ENCODE measurements at regions not wholly inside any gene's neighbourhood (a gene's known extent, or its start where the extent isn't known, plus 50 kb on each side); places are given as distances from the start of the nearest gene placed in this dataset.

- no peak for DNase-seq (ENCODE audit: extremely low spot score)
- Histone ChIP-seq H3K4me1 (ENCODE audit: insufficient read depth) (no peaks in the 10 kb centered on the region), H3K36me3 (ENCODE audit: insufficient read depth) (no peaks in the 10 kb centered on the region), H3K4me3 (ENCODE audit: low read depth, low read length) (no peak overlapping the region), H3K27ac (ENCODE audit: low read depth) (no peak overlapping the region)
- 85% methylated on average over 1 of the region's 1 CpG for WGBS
Measured at GRCh38 chr18:29313312-29313711, 1136.4 kb upstream of the CDH2 start.

DNA sequence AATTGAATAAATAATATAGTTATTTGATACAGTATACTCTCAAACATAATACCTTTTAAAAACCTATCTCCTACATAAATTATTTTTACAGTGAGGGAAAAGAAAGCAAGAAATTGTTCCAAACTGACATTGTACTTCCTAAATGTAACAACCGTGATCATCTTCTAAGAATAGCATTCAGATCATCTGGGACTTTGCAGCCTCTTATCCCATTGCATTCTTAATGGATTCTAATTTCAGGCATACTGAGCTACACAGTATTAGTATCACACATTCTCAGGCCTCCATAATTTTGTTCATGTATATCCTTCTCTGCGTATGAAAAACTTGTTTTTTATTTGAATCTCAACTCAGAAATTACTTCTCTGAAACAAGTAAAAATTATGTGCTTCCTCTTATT is 1134.7 kb upstream of the CDH2 start:
- WGBS: 73% methylated on average over 2 of the region's 2 CpGs
- H3K36me3 ChIP-seq (ENCODE audit: insufficient read depth): no peaks in the 10 kb centered on the region
- H3K27ac ChIP-seq (ENCODE audit: low read depth): no peak overlapping the region
- H3K4me3 ChIP-seq (ENCODE audit: low read depth, low read length): no peak overlapping the region
- H3K4me1 ChIP-seq (ENCODE audit: insufficient read depth): no peaks in the 10 kb centered on the region
- DNase-seq (ENCODE audit: extremely low spot score): no peak

DNA sequence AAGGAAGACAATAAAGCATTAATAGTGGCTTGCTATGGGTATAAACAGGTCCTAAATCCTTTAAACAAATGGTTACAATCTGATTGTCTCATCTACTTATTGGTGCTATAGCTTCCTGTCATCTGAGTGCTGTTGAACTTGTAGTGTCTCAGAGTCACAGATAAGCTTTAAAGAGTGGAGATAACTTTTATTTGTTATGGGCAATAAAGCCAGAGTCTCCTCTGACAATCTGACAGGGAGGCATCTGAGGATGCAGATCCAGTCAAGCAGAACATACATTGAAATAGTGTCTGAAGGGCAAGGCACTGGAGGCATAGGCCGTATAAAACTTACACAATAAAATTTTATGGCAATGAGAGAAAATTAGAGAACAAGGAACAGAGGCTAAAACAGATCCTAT is 1132.4 kb upstream of the CDH2 start:
- Histone ChIP-seq H3K4me1 (ENCODE audit: insufficient read depth) (no peaks in the 10 kb centered on the region), H3K4me3 (ENCODE audit: low read depth, low read length) (no peak overlapping the region), H3K36me3 (ENCODE audit: insufficient read depth) (no peaks in the 10 kb centered on the region), H3K27ac (ENCODE audit: low read depth) (no peak overlapping the region)
- 22% methylated on average over 1 of the region's 1 CpG for WGBS
- DNase-seq (ENCODE audit: extremely low spot score): no peak

DNA sequence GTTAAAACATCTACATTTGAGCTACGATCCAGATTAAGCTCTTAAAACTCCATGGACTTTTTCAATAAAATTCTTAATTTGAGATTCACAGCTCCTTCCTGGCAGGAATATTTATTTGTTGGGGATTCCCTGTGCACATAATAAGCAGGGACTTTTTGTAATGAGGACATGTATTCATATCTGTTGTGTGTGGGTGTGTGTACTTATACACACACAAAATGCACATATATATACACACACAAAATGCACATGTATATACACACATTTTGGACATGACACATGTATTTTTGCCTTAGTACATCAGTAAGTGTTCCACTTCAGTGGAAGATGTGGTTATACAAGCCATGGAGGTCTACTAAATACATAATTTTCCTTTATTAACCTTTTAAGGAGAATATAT is 1131.1 kb upstream of the CDH2 start:
- no peaks in the 10 kb centered on the region for H3K36me3 ChIP-seq (ENCODE audit: insufficient read depth)
- no peak for DNase-seq (ENCODE audit: extremely low spot score)
- H3K4me3 ChIP-seq (ENCODE audit: low read depth, low read length): no peak overlapping the region
- no peaks in the 10 kb centered on the region for H3K4me1 ChIP-seq (ENCODE audit: insufficient read depth)
- 61% methylated on average over 1 of the region's 1 CpG for WGBS
- H3K27ac ChIP-seq (ENCODE audit: low read depth): no peak overlapping the region

- DNase-seq (ENCODE audit: extremely low spot score): no peak
- Histone ChIP-seq H3K4me3 (ENCODE audit: low read depth, low read length) (no peak overlapping the region), H3K4me1 (ENCODE audit: insufficient read depth) (no peaks in the 10 kb centered on the region), H3K36me3 (ENCODE audit: insufficient read depth) (no peaks in the 10 kb centered on the region), H3K27ac (ENCODE audit: low read depth) (no peak overlapping the region)
- 68% methylated on average over 2 of the region's 2 CpGs for WGBS
Measured at GRCh38 chr18:29307231-29307630, 1130.3 kb upstream of the CDH2 start.

GRCh38 chr18:29305516-29305915 is 1128.6 kb upstream of the CDH2 start:
- Histone ChIP-seq H3K4me3 (ENCODE audit: low read depth, low read length) (no peak overlapping the region), H3K4me1 (ENCODE audit: insufficient read depth) (no peaks in the 10 kb centered on the region), H3K27ac (ENCODE audit: low read depth) (no peak overlapping the region), H3K36me3 (ENCODE audit: insufficient read depth) (no peaks in the 10 kb centered on the region)
- 75% methylated on average over 3 of the region's 3 CpGs for WGBS
- DNase-seq (ENCODE audit: extremely low spot score): no peak

GRCh38 chr18:29301048-29301447 is 1124.1 kb upstream of the CDH2 start:
- no peaks in the 10 kb centered on the region for H3K36me3 ChIP-seq (ENCODE audit: insufficient read depth)
- H3K27ac ChIP-seq (ENCODE audit: low read depth): no peak overlapping the region
- no peaks in the 10 kb centered on the region for H3K4me1 ChIP-seq (ENCODE audit: insufficient read depth)
- no peak overlapping the region for H3K4me3 ChIP-seq (ENCODE audit: low read depth, low read length)
- DNase-seq (ENCODE audit: extremely low spot score): no peak
- 85% methylated on average over 3 of the region's 3 CpGs for WGBS

DNA sequence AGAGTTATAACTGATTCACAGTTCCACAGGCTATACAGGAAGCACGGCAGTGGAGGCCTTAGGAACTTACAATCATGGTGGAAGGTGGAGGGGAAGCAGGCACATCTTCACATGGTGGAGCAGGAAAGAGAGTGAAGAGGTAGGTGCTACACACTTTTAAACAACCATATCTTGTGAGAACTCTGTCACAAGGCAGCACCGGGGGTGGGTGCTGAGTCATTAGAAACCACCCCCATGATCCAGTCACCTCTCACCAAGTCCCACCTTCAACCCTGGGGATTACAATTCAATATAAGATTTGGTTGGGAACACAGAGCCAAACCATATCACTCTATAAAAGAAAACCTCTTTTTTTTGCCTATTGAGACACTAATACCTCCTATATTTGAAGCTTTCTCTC is 1108.5 kb upstream of the CDH2 start:
- Histone ChIP-seq H3K27ac (ENCODE audit: low read depth) (no peak overlapping the region), H3K4me1 (ENCODE audit: insufficient read depth) (no peaks in the 10 kb centered on the region), H3K36me3 (ENCODE audit: insufficient read depth) (no peaks in the 10 kb centered on the region), H3K4me3 (ENCODE audit: low read depth, low read length) (no peak overlapping the region)
- DNase-seq (ENCODE audit: extremely low spot score): no peak
- whole genome bisulfite sequencing: 83% methylated on average over 2 of the region's 2 CpGs

DNA sequence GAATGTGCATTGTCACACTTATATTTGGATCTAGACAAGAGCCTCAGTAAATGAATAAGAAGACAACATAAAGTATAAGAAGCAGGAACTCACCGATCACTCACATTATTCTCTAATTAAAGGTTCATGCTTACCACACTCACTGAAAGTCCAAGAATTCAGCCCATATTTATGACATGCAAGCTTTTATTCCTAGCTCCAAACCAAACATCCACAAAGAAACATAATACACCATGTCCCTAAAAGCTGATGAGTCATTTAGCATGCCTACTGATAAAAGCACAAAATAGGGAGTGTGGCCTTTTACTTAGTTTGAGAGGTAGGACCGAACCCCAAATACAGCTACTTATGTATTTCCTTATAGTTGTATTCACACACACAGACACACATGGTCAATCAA is 1094.6 kb upstream of the CDH2 start:
- H3K36me3 ChIP-seq (ENCODE audit: insufficient read depth): no peaks in the 10 kb centered on the region
- H3K4me3 ChIP-seq (ENCODE audit: low read depth, low read length): no peak overlapping the region
- H3K4me1 ChIP-seq (ENCODE audit: insufficient read depth): no peaks in the 10 kb centered on the region
- no peak overlapping the region for H3K27ac ChIP-seq (ENCODE audit: low read depth)
- WGBS: 91% methylated on average over 2 of the region's 2 CpGs
- DNase-seq (ENCODE audit: extremely low spot score): no peak

- H3K4me3 ChIP-seq (ENCODE audit: low read depth, low read length): no peak overlapping the region
- no peaks in the 10 kb centered on the region for H3K4me1 ChIP-seq (ENCODE audit: insufficient read depth)
- DNase-seq (ENCODE audit: extremely low spot score): no peak
- no peak overlapping the region for H3K27ac ChIP-seq (ENCODE audit: low read depth)
- no peaks in the 10 kb centered on the region for H3K36me3 ChIP-seq (ENCODE audit: insufficient read depth)
- WGBS: 52% methylated on average over 2 of the region's 2 CpGs
Measured at GRCh38 chr18:29259838-29260237, 1082.9 kb upstream of the CDH2 start.

GRCh38 chr18:29254123-29254522 is 1077.2 kb upstream of the CDH2 start:
- WGBS: 93% methylated on average over 2 of the region's 2 CpGs

DNA sequence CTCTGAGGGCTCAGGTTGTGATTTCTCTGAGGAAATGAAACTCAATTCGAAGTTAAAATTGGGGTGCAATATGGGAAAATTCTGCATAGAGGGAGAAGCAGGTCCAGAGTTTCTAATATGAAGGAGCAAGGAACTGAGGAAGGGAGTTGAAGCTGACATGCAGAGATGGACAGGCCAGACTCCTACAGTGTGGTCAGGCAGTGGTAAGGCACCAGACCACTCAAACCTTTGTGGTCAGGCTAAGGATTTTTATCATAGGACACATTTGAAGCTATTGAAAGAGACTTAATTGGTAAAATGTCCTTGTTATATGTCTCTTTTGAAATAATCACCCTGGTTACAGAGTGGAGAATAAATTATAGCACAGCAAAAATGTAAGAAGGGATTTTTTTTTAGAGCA is 1074.8 kb upstream of the CDH2 start:
- Histone ChIP-seq H3K36me3 (ENCODE audit: insufficient read depth) (no peaks in the 10 kb centered on the region), H3K27ac (ENCODE audit: low read depth) (no peak overlapping the region), H3K4me3 (ENCODE audit: low read depth, low read length) (no peak overlapping the region), H3K4me1 (ENCODE audit: insufficient read depth) (no peaks in the 10 kb centered on the region)
- WGBS: 67% methylated on average over 1 of the region's 1 CpG
- DNase-seq (ENCODE audit: extremely low spot score): no peak

More at GRCh38 chr18:29254123-29254522, 1077.2 kb upstream of the CDH2 start:
- Histone ChIP-seq H3K36me3 (ENCODE audit: insufficient read depth) (no peaks in the 10 kb centered on the region), H3K4me3 (ENCODE audit: low read depth, low read length) (no peak overlapping the region), H3K4me1 (ENCODE audit: insufficient read depth) (no peaks in the 10 kb centered on the region), H3K27ac (ENCODE audit: low read depth) (no peak overlapping the region)
- no peak for DNase-seq (ENCODE audit: extremely low spot score)

DNA sequence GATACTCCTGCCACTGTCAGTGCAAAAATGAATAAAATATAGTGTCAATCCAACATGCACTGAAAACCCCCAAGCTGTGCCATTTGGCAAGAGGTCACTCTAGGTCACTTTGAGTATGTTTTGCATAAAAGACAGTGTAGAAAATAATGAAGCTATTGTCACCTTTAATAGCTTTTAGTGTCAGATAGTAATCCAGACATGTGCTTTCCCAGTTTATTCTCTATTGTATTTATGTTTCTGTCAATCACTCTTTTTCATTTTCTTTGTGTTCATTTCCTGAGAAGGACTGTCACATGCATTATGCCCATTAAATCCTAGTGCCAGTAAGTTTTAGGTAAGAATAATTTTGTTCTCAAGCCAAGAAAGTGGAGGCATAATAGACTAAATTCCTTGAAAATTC is 1073.9 kb upstream of the CDH2 start:
- Histone ChIP-seq H3K4me1 (ENCODE audit: insufficient read depth) (no peaks in the 10 kb centered on the region), H3K36me3 (ENCODE audit: insufficient read depth) (no peaks in the 10 kb centered on the region), H3K27ac (ENCODE audit: low read depth) (no peak overlapping the region), H3K4me3 (ENCODE audit: low read depth, low read length) (no peak overlapping the region)
- DNase-seq (ENCODE audit: extremely low spot score): no peak

GRCh38 chr18:29250259-29250658 is 1073.3 kb upstream of the CDH2 start:
- Histone ChIP-seq H3K4me1 (ENCODE audit: insufficient read depth) (no peaks in the 10 kb centered on the region), H3K36me3 (ENCODE audit: insufficient read depth) (no peaks in the 10 kb centered on the region), H3K4me3 (ENCODE audit: low read depth, low read length) (no peak overlapping the region), H3K27ac (ENCODE audit: low read depth) (no peak overlapping the region)
- DNase-seq (ENCODE audit: extremely low spot score): no peak
- 78% methylated on average over 4 of the region's 4 CpGs for WGBS

- 71% methylated on average over 2 of the region's 2 CpGs for WGBS
- no peak overlapping the region for H3K4me3 ChIP-seq (ENCODE audit: low read depth, low read length)
- H3K4me1 ChIP-seq (ENCODE audit: insufficient read depth): no peaks in the 10 kb centered on the region
- no peak for DNase-seq (ENCODE audit: extremely low spot score)
- H3K27ac ChIP-seq (ENCODE audit: low read depth): no peak overlapping the region
- H3K36me3 ChIP-seq (ENCODE audit: insufficient read depth): no peaks in the 10 kb centered on the region
Measured at GRCh38 chr18:29248805-29249204, 1071.9 kb upstream of the CDH2 start.
